GM12892 (cell line): ENCODE measurements at regions not wholly inside any gene's neighbourhood (a gene's known extent, or its start where the extent isn't known, plus 50 kb on each side); places are given as distances from the start of the nearest gene placed in this dataset.

Experiments used
- DNase-seq: peaks from one replicate; pipeline ENCODE4 v3.0.0; 2011; ENCODE audit not compliant: insufficient read length
- FAIRE-seq: peaks from 2 replicates; lab custom pipeline; 2011; peaks lifted over from hg19 to GRCh38; lab: Jason Lieb, UNC
- POLR2A ChIP-seq: IDR thresholded peaks from 2 replicates; pipeline ENCODE4 v1.6.1; 2011; ENCODE audit warnings: low read depth, low read length, control low read depth
- POLR2AphosphoS5 ChIP-seq: IDR thresholded peaks from 2 replicates; pipeline ENCODE4 v1.6.1; 2011; ENCODE audit warnings: low read depth, low read length, control low read depth
- TAF1 ChIP-seq: IDR thresholded peaks from 2 replicates; pipeline ENCODE4 v1.6.1; 2011; ENCODE audit warnings: low read depth, mild to moderate bottlenecking, control low read depth, low read length, borderline replicate concordance

GRCh38 chr3:124097362-124098131 is 105.6 kb upstream of the ROPN1 start:
- DNase-seq (no peak), FAIRE-seq (no peak)
- TF ChIP-seq POLR2A (no peak), POLR2AphosphoS5 (no peak), TAF1 (no peak)

DNA sequence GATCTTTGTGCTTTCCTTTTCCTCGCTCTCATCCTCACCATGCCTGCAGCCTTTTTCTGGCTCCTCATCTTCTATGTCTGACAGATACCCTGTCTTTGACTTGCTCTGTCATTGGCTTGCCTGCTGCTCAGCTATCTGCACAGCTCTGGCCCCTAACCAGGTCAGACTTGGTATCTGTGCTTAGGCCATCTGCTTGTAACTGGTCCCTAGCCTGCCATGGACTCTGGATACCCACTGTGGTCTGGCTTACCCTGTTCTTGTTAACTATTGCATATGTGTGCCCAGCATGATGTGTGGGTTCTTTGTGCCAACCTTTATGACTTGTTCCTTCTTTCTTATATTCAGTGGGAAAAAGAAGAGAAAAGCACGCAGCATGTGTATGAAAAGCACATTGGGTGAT is 109.7 kb upstream of the ROPN1 start:
- TF ChIP-seq POLR2A: no peak
- no peak for TF ChIP-seq TAF1
- TF ChIP-seq POLR2AphosphoS5: no peak
- DNase-seq (no peak), FAIRE-seq (no peak)

GRCh38 chr3:124107104-124107890 is 115.4 kb upstream of the ROPN1 start:
- FAIRE-seq: no peak
- DNase-seq: no peak
- TF ChIP-seq POLR2A (no peak), TAF1 (no peak), POLR2AphosphoS5 (no peak)

GRCh38 chr3:124108446-124108845 is 116.5 kb upstream of the ROPN1 start:
- TF ChIP-seq POLR2AphosphoS5 (no peak), TAF1 (no peak), POLR2A (no peak)
- no peak for FAIRE-seq
- DNase-seq: no peak

GRCh38 chr3:124113485-124113884 is 121.6 kb upstream of the ROPN1 start:
- FAIRE-seq: no peak
- no peak for DNase-seq
- TF ChIP-seq POLR2A: no peak
- TF ChIP-seq TAF1: no peak
- TF ChIP-seq POLR2AphosphoS5: no peak

DNA sequence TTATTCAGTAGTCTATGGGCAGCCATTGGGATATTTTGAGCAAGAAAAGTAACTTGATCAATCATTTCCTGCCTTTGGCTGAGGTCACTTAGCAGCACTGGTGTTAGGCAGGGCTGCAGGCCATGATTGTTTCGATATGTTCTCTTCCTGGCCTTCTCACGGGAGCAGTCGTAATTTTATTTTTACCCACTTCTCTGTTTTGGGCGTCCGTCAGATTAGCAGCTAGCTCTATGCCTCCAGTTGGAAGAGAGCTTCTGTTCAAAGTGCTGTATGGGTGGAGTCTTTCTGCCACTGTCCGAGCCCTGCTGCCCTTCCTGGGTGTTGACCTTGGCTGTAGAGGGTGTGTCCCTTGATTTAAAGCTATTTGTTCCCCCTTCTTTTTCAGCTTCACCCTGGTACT is 123.4 kb upstream of the ROPN1 start:
- FAIRE-seq (no peak), DNase-seq (no peak)
- no peak for TF ChIP-seq TAF1
- no peak for TF ChIP-seq POLR2A
- no peak for TF ChIP-seq POLR2AphosphoS5

DNA sequence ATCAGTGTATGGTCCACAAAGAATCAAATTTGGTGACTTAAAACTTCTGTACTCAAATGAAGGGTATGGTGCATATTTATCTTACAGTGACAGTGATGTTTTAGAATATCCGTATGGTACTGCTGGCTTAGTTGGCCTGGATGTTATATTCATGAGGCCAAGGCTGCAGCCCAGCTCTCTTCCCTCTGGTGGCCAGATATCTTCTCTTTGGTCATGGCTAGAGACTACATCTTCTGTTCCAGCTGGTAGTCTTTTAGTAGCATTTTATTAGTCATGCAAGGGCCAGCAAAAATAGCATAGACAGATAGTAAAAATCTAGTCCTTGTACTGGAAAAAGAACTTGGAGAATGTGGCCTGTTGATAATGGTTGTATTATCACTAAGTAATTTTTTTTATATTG is 124.0 kb upstream of the ROPN1 start:
- DNase-seq (no peak), FAIRE-seq (no peak)
- TF ChIP-seq POLR2AphosphoS5 (no peak), POLR2A (no peak), TAF1 (no peak)

DNA sequence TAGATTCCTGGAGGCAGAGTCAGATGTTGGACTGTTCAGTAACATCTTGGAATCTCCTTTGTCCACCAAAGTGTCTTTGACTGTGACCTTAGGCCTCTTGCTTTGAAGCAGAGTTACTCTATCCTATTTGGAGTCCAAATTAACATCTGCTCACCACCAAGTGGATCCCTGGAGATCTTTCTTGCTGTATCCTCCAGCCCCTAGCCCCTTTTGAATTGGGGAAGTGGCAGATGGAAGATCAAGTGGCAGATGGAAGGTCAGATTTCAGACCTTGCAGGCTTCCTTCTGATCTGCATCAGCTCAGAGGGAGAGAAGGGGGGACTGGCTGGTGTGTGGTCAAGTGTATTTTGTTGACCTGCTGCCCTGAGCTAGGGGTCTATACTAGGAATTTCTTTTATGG is 125.0 kb upstream of the ROPN1 start:
- TF ChIP-seq POLR2A (no peak), POLR2AphosphoS5 (no peak), TAF1 (no peak)
- no peak for FAIRE-seq

DNA sequence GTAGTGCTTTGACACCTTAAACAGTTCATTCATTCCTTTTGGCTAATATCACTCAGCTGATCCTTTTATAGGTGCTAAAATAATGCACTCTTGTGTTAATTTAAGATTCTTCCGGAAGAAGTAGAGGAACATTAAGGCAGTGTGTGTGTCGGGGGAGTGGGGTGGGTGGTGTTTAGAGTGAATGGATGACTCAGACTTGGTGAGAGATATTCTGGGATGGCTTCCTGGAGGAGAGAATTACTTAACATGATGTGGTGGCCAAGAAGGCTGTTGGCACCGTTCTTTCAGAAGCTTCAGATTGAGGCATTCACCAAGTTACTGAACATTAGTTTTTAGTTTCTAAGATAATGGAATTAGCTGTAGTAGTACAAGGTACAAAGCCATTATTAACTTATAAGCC is 125.6 kb upstream of the ROPN1 start:
- FAIRE-seq (no peak), DNase-seq (no peak)
- TF ChIP-seq TAF1 (no peak), POLR2A (no peak), POLR2AphosphoS5 (no peak)

More for the DNA sequence above, 125.0 kb upstream of the ROPN1 start:
- DNase-seq: no peak

- DNase-seq (no peak), FAIRE-seq (no peak)
- TF ChIP-seq TAF1: no peak
- no peak for TF ChIP-seq POLR2AphosphoS5
- no peak for TF ChIP-seq POLR2A
Observed at GRCh38 chr3:124118397-124118796, 126.5 kb upstream of the ROPN1 start.

DNA sequence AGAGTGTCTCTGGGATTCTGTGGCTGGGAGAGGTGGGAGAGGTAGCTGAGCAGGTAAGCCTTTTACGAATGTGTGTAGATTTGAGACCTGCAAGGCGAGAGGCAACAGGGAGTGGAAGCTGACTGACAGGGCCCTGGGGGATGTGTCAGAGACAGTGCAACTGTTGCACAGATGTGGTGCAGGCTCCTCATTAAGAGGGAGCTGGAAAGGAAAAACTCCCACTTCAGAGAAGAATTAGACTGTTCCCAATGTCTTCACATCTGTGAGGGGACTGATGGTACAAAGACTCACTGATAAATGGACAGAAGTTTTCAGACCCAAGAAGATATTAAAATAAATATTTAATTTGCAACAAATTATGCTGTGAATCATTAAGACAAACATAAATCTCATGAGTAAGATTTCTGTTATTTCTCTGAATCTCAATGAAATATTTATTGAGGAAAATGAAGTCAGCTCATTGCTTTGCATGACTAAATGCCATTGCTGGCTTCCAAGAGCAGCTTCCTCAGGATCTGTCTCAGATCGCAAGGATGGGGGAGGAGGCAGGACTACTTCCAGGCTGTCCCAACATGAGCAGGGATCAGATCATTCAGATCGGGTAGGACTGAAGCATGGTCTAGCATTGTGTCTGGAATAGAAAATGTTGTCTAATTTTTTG is 127.3 kb upstream of the ROPN1 start:
- TF ChIP-seq POLR2A: no peak
- no peak for TF ChIP-seq POLR2AphosphoS5
- TF ChIP-seq TAF1: no peak
- no peak for FAIRE-seq
- no peak for DNase-seq
